ENCODE measurements at regions not wholly inside any gene's neighbourhood (a gene's known extent, or its start where the extent isn't known, plus 50 kb on each side); places are given as distances from the start of the nearest gene placed in this dataset.

GRCh38 chr3:191087391-191087790, 111.7 kb upstream of the OSTN start:
- TF ChIP-seq, protein P1, sequence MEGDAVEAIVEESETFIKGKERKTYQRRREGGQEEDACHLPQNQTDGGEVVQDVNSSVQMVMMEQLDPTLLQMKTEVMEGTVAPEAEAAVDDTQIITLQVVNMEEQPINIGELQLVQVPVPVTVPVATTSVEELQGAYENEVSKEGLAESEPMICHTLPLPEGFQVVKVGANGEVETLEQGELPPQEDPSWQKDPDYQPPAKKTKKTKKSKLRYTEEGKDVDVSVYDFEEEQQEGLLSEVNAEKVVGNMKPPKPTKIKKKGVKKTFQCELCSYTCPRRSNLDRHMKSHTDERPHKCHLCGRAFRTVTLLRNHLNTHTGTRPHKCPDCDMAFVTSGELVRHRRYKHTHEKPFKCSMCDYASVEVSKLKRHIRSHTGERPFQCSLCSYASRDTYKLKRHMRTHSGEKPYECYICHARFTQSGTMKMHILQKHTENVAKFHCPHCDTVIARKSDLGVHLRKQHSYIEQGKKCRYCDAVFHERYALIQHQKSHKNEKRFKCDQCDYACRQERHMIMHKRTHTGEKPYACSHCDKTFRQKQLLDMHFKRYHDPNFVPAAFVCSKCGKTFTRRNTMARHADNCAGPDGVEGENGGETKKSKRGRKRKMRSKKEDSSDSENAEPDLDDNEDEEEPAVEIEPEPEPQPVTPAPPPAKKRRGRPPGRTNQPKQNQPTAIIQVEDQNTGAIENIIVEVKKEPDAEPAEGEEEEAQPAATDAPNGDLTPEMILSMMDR (IDR thresholded peaks at IDR 0.05): no peak
- no peak for TF ChIP-seq POLR2A (IDR thresholded peaks at IDR 0.05)
